HG03039 (cell line): ENCODE measurements at regions not wholly inside any gene's neighbourhood (a gene's known extent, or its start where the extent isn't known, plus 50 kb on each side); places are given as distances from the start of the nearest gene placed in this dataset.

Source experiments
- ATAC-seq: cut with Tn5 transposase; IDR thresholded peaks from one replicate; pipeline ENCODE4 v1.9.1; 2021; ENCODE audit warnings: mild to moderate bottlenecking, moderate library complexity; ENCODE audit not compliant: unreplicated experiment

- ATAC-seq = no peak
Measured at GRCh38 chr2:104289651-104290565, 564.0 kb upstream of the POU3F3 start.

GRCh38 chr2:104290566-104290891 lies 563.4 kb upstream of the POU3F3 start:
- no peak for ATAC-seq

- ATAC-seq = no peak
Measured at GRCh38 chr2:104312684-104313083, 541.2 kb upstream of the POU3F3 start.

- ATAC-seq = no peak
Measured at GRCh38 chr2:104318001-104318665, 535.8 kb upstream of the POU3F3 start.

DNA sequence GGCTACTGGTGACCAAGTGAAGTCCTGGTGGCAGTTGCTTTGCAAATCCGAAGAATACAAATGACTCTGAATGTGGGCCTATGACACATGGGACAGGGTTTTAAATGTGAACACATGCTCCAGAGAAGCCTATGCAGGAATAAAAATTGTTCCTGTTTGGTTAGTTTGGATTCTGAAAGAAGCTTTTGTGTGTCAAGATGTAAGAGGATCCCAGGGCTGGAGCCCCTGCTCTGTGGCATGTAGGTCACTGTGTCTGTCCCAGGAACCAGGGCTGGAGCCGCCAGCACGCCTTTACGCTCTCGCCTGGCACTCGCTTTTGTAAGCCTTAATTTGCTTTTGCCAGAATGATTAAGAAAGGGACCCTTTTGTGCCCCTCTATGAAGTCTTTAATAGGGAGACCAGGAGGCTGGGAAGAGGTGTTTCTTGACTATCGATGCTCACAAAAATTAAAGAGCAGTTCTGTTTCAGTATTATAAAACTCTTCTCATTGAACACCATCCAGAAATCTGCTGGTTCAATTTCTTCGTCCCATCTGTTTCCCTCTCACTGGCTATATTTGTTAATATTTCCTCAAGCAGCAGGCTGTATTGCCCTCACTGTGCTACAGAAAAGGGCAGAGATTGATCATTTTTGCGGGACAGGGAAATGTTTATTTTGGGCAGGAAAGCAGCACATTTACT lies 532.7 kb upstream of the POU3F3 start:
- ATAC-seq = no peak

- ATAC-seq = no peak
Measured at GRCh38 chr2:104321796-104322349, 532.0 kb upstream of the POU3F3 start.

DNA sequence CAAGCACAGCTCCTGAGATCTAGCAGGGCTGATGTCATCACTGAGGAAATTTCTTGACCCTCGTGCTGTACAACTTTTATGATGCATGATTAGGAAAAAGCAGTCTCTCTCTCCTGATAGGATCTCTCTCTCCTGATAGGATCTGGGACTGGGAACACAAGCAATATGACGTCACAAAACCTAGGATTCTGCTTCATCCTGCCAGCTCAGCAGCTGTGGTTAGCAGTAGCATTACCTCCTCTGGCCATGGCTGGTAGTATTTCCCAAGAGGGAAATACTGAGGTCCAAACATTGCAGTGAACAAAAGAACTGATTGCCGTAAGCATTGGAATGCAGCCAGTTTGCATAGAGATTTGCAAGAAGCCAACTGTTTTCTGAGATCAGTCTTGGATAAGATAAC lies 521.2 kb upstream of the POU3F3 start:
- ATAC-seq = no peak

DNA sequence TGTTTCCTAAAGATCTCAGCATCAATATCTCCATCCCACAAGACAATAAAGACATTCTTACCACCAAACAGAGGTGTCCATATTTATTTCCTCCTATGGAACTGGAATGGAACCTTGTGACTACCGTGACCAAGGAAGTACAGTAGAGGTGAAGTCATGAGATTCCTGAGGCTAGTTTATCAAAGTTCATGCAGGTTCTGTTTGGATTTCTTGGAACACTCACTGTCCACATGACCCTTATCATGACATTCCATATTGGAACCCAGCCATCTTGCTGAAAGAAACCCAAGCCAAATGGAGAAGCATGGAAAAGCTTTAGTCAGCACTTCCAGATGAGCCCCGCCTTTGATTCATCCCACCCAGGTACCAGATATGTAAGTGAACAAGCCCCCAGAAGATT lies 516.0 kb upstream of the POU3F3 start:
- ATAC-seq = no peak

- no peak for ATAC-seq
Measured at GRCh38 chr2:104340162-104340561, 513.8 kb upstream of the POU3F3 start.

DNA sequence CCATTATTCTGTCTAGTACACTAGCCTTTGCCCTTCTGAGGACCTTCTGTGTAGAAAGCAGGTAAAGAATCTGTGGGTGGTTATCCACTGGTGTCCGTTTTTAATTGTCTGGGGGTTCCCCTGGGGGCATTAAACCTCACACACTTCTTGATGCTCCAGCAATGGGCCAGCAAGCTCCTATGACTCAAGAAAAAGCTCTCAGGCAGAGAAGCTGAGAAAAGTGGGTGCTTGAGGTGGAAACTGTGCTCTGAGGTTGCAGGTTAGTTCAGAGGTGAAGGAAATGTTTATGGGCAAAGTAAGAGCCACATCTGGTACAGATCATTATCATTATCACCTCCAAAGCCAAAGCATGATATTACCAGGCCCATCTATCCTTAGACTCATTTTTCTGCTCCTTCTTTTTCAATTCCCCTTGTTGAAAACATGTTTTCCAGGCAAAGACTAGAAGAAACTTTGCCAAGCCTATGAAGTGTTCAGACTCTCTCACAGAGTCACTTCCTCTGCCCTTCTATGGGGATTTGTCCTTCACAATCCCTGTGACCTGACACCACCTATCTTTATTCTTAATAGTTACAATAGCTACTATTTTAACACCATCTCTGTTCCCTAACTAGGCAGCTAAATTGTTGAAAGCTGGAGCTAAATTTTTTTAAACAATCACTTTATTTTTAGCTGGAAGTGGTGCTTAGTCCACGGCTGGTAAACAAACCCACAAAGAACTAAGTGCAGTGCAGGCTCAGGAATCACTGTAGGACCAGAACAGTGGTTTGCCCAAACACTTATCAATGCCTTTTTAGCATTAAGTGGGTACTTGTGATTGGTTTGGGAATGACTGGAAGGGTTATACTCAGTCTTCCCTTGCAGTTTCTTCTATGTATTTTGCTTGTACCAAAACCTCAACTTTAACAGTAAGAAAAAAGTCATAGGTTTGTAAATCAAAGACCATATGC lies 512.8 kb upstream of the POU3F3 start:
- ATAC-seq = no peak

- no peak for ATAC-seq
Measured at GRCh38 chr2:104344306-104344705, 509.6 kb upstream of the POU3F3 start.

GRCh38 chr2:104344985-104345384 lies 508.9 kb upstream of the POU3F3 start:
- no peak for ATAC-seq

GRCh38 chr2:104358122-104358521 lies 495.8 kb upstream of the POU3F3 start:
- ATAC-seq = no peak

GRCh38 chr2:104361414-104361813 lies 492.5 kb upstream of the POU3F3 start:
- ATAC-seq = no peak

GRCh38 chr2:104368089-104368488 lies 485.8 kb upstream of the POU3F3 start:
- no peak for ATAC-seq

GRCh38 chr2:104371087-104371781 lies 482.7 kb upstream of the POU3F3 start:
- no peak for ATAC-seq

DNA sequence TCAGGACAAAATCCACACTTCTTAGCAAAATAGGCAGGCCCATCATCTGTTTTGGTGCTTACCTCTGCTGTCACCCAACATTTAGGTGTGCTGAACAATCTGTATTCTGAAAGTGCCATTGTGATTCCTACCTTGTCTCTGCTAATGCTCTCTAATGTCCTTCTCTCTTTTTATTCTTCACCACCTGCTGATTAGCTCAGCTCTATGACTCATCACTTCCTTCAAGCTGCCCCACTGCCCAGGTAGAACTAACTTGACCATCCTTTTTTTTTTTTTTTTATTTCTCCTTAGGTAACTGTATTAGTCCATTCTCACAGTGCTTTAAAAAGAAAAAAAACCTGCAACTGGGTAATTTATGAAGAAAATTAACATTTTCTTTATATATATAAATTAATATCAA lies 478.7 kb upstream of the POU3F3 start:
- ATAC-seq = no peak

DNA sequence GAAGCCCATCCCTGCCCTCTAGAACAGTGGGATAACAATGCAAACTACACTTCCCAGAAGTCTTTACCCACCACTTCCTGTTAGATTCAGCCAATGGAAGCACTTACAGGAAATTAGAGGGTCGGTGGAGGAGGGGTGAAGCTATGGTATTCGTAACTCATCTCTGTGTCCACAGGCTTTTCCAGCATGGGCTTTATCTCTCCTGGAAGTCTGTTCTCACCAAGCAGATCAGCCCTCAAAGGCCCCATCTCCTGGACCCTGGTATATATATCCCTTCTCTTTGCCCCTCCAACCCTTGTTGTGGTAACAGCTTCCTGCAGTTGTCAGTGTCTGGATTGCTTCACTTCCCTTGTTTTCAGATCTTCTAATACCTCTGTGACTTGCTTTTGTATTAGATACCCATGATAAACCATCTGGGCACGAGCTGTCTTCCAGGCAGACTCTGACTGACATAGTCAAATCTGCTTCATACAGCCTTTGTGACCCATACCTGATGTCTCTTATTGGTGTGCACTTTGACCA lies 475.0 kb upstream of the POU3F3 start:
- no peak for ATAC-seq

- ATAC-seq = no peak
Measured at GRCh38 chr2:104384961-104385360, 469.0 kb upstream of the POU3F3 start.

DNA sequence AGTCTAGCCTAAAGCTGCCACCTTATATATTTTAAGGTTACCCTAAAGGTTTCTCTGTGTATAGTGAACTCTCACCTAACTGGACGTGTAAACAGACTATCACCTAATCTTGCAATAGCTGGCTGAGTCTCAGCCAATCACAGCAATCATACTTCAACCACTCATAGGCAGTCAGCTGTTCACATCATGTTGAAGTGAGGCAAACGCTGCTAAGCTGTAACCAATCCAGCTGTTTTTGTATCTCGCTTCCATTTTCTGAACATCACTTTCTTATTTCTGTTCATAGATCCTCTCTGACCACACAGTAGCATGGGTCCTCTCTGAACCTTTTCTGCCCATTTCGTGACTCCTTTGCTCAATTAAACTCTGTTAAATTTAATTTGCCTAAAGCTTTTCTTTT lies 468.2 kb upstream of the POU3F3 start:
- no peak for ATAC-seq
